ENCODE measurements at regions not wholly inside any gene's neighbourhood (a gene's known extent, or its start where the extent isn't known, plus 50 kb on each side); places are given as distances from the start of the nearest gene placed in this dataset.
"Not testable (repeated sequence)": the region's sequence is repeated elsewhere in the genome, so short reads cannot be mapped to it uniquely, and the experiment has no call there.

- no peak for DNase-seq (ENCODE audit: low read depth in 3 of 3, low spot score in 2 of 3)
These were observed 51.3 kb upstream of the SUB1 start for GRCh38 chr5:32534041-32534440.

DNA sequence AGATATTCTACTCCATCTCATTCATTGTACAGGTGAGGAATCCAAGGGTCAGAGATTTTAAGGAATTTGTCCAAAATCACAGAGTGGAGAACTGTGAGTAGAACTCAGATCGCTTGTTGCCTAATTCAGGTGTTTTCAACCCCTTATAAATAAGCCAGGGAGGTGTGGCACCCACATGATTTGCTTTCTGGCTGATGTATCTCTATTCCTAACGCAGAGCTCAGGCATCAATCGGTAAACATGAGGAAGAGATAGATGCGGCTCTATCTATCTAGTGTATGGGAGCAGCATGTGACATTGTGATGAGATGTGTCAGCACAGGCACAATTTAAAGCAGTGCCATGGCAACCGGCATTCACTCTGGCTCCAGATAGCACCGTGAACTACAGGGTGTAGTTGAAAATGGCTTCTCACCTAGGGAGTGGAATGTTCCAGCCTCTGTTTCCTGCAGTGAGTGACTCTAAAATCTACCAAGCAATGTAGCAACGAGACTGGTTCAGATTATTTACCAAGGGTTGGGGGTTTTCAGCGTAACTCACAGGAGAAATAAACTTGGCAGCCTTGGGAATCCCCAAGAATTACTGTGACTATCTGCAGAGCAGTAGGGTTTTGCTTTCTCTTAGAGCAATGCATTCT, 53.4 kb upstream of the SUB1 start:
- DNase-seq (ENCODE audit: low read depth in 3 of 3, low spot score in 2 of 3) = no peak

GRCh38 chr5:32527321-32527720, 58.0 kb upstream of the SUB1 start:
- DNase-seq (ENCODE audit: low read depth in 3 of 3, low spot score in 2 of 3) = not testable (repeated sequence)

DNA sequence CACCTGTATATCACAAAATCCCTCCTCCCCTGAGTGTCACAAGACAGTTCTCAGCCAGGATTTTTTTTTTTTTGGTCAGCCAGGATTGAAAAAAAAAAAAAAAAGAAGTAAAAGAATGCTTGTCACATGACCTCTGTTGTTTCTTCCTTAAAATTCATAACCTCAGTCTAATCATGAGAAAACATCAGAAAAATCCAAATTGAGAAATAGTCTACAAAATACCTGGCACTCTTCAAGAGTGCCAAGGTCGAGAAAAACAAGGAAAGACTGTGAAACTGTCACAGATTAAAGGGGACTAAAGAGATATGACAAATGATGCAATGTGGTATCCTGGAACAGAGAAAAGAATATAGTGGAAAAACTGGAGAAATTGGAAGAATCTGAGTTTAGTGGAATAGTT, 58.5 kb upstream of the SUB1 start:
- DNase-seq (ENCODE audit: low read depth in 3 of 3, low spot score in 2 of 3) = no peak

DNA sequence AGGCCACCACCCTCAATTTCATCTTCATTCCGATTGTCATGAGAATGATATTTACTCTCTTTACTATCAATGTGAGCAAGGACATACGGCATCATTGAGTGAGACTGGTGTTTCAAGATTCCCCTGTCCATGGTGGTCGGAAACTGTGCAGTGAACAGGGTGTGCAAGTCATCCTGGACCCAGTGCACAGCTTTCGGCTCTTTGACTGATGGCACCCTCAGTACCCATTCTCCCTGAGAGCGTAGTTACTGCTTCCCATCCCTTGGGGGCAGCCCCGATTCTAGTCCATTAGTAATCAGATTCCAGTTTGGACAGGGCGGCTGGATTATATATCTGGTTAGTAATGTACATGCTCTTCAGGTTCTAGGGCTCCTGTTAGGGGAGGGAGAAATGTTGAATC, 61.7 kb upstream of the SUB1 start:
- no peak for DNase-seq (ENCODE audit: low read depth in 3 of 3, low spot score in 2 of 3)

DNA sequence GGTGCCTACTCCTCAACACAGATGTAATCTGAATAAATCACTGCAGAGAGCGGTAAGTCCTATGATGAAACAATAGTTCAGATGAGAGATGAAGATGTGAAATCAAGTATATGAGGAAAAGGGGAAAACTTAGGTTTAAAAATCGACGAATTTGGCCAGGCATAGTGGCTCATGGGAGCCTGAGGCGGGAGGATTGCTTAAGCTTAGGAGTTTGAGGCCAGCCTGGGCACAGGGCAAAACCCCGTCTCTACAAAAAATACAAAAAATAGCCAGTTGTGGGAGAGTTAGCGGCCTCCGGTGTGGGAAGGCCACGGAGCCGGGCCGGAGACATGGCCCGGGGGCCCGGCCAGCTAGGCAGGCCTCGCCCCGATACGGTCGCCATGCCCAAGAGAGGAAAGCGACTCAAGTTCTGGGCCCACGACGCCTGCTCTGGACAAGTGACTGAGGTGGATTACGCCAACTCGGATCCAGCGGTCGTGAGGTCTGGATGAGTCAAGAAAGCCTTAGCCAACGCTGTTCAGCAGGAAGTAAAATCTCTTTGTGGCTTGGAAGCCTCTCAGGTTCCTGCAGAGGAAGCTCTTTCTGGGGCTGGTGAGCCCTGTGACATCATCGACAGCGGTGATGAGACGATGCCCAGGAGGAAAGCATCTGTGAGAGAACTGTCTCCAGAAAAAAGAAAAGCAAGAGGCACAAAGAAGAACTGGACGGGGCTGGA, 62.8 kb upstream of the SUB1 start:
- no peak for DNase-seq (ENCODE audit: low read depth in 3 of 3, low spot score in 2 of 3)

DNA sequence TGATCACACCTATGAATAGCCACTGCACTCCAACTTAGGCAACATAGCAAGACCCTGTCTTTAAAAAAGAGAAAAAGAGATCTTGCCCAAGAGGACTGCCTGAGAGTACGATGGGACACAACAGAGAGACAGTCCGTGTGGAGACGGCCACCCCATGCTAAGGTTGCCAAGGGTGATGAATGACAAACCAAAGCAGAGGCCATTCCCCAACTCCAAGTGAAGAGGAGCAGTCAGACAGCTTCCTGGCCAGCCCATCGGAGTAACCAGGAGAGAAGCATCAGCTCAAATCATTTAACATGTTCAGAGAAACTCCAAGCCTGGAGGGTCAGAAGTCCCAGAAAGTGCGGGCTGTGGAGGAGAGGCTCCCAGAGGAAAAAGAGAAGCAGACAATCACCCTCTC, 63.9 kb upstream of the SUB1 start:
- no peak for DNase-seq (ENCODE audit: low read depth in 3 of 3, low spot score in 2 of 3)

DNA sequence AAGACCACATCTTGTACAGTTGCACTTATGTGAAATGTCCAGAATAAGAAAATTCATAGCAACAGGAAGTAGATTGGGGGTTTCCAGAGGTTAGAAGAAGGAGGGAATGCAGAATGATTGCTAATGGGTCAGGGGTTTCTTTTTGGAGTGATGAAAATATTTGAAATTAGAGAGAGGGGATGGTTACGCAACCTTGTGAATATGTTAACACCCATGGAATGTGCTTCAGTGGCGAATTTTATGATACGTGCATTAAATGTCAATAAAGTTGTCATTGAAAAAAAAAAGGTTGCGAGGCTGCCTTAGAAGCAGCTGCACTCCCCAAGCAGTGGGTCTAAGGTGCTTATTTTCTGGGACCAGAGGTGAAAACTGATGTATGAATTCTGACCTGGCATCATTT, 64.4 kb upstream of the SUB1 start:
- no peak for DNase-seq (ENCODE audit: low read depth in 3 of 3, low spot score in 2 of 3)

DNA sequence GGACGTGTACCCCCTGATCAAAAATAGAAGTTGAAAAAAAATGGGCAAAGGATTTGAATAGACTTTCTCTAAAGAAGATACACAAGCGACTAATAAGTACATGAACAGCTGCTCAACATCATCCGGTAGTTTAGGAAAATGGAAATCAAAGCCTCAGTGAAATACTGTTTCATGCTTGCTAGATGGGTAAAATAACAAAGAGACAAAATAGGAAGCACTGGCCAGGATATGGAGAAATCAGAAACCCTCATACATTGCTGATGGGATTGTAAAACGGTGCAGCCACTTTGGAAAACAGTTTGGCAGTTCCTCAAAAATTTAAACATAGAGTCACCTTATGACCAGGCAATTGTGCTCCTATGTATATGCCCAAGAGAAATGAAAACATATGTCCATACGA, 65.0 kb upstream of the SUB1 start:
- no peak for DNase-seq (ENCODE audit: low read depth in 3 of 3, low spot score in 2 of 3)

GRCh38 chr5:32519508-32519907, 65.8 kb upstream of the SUB1 start:
- no peak for DNase-seq (ENCODE audit: low read depth in 3 of 3, low spot score in 2 of 3)

- no peak for DNase-seq (ENCODE audit: low read depth in 3 of 3, low spot score in 2 of 3)
These were observed 70.3 kb upstream of the ZFR start for GRCh38 chr5:32514806-32515205.

DNA sequence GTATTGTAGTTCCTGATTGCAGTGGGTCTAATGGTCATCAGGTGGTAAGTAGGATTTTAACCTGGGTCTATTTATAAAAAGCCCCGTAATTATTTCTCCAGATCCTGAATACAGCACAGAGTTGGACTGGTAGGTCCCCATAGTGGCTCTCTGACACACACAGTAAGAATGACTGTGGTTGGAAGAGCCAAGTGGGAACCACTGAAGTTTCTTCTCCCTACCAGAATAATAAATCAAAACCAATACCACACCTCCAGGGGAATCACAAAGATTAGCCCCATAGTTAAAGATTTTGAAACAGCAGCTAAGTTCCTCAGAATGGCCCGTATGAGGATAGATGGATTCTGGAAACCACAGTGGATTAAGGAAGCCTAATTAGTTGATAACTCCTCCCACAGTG, 68.4 kb upstream of the ZFR start:
- DNase-seq (ENCODE audit: low read depth in 3 of 3, low spot score in 2 of 3) = no peak

DNA sequence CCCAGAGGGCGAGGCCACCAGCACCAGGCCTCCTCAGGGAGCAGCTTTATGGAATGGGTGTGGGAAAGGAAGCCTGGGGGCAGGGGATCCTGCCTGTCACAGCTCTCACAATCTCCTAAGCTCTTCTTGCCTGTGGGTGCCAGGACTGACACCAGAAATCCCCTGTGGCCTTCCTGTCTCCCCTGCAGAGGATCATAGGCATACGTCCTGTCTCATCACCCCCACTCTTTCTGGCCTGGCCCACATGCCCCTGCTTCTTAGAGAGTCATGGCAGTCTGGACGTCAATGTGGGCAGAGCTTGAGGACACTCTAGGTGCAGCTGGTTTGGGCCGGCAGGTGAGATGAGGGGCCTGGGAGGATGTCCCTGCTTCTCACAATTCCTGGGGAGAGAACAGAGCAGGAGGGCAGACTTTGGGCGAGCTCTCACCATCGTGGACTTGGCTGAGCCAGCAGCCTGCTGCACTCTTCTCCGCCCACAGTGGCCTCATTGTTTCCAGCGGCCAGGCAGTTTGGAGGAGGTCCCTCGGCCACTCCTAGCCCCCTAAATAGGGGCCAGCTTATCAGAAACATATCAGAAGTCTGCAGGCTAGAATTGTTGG, 67.3 kb upstream of the ZFR start:
- DNase-seq (ENCODE audit: low read depth in 3 of 3, low spot score in 2 of 3) = no peak

- DNase-seq (ENCODE audit: low read depth in 3 of 3, low spot score in 2 of 3) = no peak
These were observed 66.3 kb upstream of the ZFR start for GRCh38 chr5:32510860-32511259.

DNA sequence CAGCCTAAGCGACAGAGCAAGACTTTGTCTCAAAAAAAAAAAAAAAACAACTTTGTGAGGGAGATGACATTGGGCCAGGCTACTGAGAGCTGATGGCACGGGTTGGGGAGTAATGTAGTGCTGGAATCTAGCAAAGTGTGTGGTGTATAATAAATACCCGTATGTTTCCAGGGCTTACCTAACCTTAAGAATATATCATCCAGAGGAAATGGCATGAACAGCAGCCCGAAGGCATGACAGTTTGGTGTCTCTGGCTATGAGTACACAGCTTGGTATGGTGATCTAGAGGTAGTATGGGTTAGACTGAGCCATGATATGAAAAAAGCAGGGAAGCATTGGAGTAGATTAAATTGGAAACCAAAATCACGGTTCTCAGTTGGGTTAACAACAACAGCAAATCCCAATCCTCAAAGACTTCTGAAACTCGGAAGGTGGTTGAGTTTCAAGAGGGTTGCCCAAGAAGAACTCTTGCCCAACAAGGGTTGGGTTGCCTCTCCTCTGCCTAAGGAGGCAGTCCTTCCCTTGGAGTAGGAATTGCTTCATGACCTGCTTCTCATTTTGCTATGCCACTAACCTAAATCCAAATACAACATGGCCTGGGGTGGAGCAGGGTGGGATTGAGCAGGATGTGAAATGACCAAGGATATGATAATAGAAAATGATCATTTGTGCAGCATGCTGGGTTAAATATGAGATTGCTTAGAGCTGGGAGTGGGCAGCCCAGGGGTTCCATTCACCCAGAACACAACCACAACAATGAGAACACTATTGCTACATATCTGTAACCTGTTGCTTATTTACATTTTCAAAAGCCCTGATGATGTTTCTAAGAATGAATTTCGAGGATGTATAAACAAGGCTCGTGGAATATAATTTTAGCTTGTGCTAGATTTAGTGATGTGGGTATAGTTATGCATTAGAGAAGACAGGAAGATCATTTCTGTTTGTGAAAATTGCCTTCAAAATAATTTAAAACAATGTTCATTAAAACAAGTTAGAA, 64.6 kb upstream of the ZFR start:
- DNase-seq (ENCODE audit: low read depth in 3 of 3, low spot score in 2 of 3) = no peak

DNA sequence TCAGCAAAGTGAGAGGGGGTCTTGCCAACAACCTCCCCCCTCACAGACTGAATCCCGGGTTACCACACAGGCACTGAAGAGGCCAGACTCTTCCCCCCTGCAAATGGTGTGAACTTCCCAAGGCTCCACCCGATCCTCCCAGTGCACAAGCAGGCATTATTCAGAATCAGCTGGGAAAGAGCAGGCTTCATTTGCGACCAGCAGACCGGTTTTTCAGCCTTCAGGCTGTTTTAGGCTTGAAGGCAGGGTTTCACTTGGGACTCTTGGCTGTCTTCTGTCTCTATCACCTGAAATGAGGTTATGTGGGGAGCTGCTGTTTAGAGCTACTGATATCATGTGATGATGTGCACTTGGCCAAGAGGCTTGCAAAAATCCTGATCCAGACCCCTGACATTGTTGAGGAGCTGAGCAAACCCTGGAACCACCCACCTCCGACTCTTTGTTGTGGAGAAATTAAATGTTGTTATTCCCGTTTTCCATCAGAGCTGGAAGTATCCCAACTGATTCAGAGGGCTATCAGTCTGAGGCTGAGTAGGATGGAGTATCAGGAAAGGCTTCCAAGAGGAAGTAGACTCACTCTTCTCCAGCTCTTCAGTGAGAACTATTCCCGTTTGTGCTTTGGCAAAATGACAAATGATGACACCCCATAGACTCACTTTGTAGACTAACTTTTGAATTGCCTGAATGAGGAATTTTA, 63.3 kb upstream of the ZFR start:
- no peak for DNase-seq (ENCODE audit: low read depth in 3 of 3, low spot score in 2 of 3)

DNA sequence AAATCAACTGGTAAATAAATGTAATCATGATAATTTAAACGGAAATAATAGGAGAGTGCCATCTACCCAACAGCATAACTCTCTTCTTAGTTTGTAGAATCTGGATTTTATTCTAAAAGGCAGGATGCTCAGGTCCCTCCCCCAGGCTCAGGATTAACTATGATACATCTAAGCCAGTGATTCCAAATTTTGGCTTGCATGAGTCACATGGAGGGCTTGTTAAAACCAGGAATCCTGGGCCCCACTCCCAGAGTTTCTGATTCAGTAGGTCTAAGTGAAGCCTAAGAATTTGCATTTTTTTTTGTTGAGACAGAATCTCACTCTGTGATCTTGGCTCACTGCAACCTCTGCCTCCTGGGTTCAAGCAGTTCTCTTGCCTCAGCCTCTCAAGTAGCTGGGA, 62.3 kb upstream of the ZFR start:
- no peak for DNase-seq (ENCODE audit: low read depth in 3 of 3, low spot score in 2 of 3)

DNA sequence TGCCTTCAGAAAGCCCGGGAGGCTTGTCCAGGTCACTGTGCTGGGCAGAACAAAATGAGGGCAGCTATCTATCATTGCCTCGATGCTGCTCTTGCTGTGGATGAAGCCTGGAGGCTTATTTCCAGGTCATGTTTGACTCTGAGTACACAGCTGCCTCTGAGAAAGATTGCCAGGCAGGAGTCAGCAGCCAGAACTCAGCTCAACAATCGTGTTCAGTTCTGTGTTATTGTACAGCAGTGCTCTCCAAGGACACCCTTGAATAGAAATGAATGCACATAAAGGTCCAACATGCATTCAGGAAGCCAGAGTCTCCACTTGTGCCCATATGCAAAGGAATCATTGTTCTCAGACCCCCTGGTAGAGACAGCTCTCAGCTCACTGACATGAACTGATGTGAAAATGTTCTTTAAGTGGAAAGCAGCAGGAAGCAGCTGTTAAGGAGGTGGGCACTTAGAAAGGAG, 61.7 kb upstream of the ZFR start:
- no peak for DNase-seq (ENCODE audit: low read depth in 3 of 3, low spot score in 2 of 3)

DNA sequence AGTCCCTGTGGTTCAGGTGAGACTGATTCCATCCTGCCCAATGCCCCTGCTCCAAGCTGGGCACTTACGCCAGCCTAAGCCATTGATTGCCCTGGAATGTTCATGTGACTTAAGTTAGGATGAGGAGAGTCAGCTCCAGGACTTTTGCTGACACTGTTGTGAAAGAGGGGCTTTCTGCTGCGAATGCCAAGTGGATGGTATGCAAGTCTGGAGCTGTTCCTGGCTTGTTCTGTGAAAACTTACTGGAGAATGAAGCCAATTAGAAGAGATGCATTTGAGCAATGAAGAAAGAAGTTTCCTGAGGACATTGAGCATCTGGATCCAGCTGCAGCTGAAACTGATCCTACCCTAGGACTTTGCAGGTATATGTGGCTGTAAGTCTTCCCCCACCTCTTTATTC, 61.2 kb upstream of the ZFR start:
- no peak for DNase-seq (ENCODE audit: low read depth in 3 of 3, low spot score in 2 of 3)

GRCh38 chr5:32504989-32505596, 60.6 kb upstream of the ZFR start:
- peak; percentile 72 to 83 (median 76) for DNase-seq (ENCODE audit: low read depth in 3 of 3, low spot score in 2 of 3)

Measured in right renal cortex interstitium (tissue), 3 donors.